WTC11 (cell line): ENCODE measurements at regions not wholly inside any gene's neighbourhood (a gene's known extent, or its start where the extent isn't known, plus 50 kb on each side); places are given as distances from the start of the nearest gene placed in this dataset.

Experiments used
- ATAC-seq: fragments of 200-7000 bp; cut with Tn5 transposase; 2 replicates; pipeline ENCODE4 v1.10.0; 2021; ENCODE audit warnings: mild to moderate bottlenecking, moderate library complexity
- CTCF ChIA-PET: fragments of 300-600 bp; sonication (Branson Sonifier 250); formaldehyde crosslinking; loops from one replicate; lab custom pipeline; 2021; ENCODE audit warnings: antibody characterized with exemption; lab: Charles Lee
- POLR2A ChIA-PET: fragments of 350-600 bp; sonication (Branson Sonifier 250); formaldehyde crosslinking; loops from one replicate; lab custom pipeline; 2021; ENCODE audit warnings: antibody characterized with exemption; lab: Charles Lee
- DNase-seq: peaks from one replicate; pipeline ENCODE4 v3.0.0; 2021; ENCODE audit warnings: low spot score
- H3K27ac Mint-ChIP-seq: 2 replicates; pipeline ENCODE4 v1.8.0; 2021; ENCODE audit warnings: mixed read lengths
- H3K27me3 Mint-ChIP-seq: 2 replicates; pipeline ENCODE4 v1.8.0; 2021; ENCODE audit warnings: low read depth, mild to moderate bottlenecking, moderate library complexity, mixed read lengths
- H3K36me3 Mint-ChIP-seq: 2 replicates; pipeline ENCODE4 v1.8.0; 2021; ENCODE audit warnings: mixed read lengths
- H3K4me1 Mint-ChIP-seq: 2 replicates; pipeline ENCODE4 v1.8.0; 2022; ENCODE audit warnings: mixed read lengths
- H3K4me3 Mint-ChIP-seq: 2 replicates; pipeline ENCODE4 v1.8.0; 2021; ENCODE audit warnings: mild to moderate bottlenecking, moderate library complexity, mixed read lengths
- H3K9me3 Mint-ChIP-seq: 2 replicates; pipeline ENCODE4 v1.8.0; 2021; ENCODE audit warnings: mixed read lengths
- ATF2 ChIP-seq: sonication (generic); formaldehyde crosslinking; IDR thresholded peaks from 2 replicates; pipeline ENCODE4 v1.8.1; 2022; ENCODE audit warnings: low read depth, missing genetic modification reagents, borderline replicate concordance
- ATF3 ChIP-seq: sonication (generic); formaldehyde crosslinking; conservative IDR thresholded peaks from 2 replicates; pipeline ENCODE4 v1.8.1; 2022; ENCODE audit warnings: mild to moderate bottlenecking, missing genetic modification reagents
- CREB1 ChIP-seq: sonication (generic); formaldehyde crosslinking; IDR thresholded peaks from 2 replicates; pipeline ENCODE4 v1.8.0; 2023; ENCODE audit warnings: mild to moderate bottlenecking, missing genetic modification reagents
- CREM ChIP-seq: sonication (generic); formaldehyde crosslinking; IDR thresholded peaks from 2 replicates; pipeline ENCODE4 v1.8.1; 2022; ENCODE audit warnings: mild to moderate bottlenecking, missing genetic modification reagents, moderate library complexity
- IRF2 ChIP-seq: sonication (generic); formaldehyde crosslinking; IDR thresholded peaks from 2 replicates; pipeline ENCODE4 v1.8.0; 2022; ENCODE audit warnings: low read depth, missing genetic modification reagents, borderline replicate concordance
- JAZF1 ChIP-seq: fragments of 250-450 bp; sonication (Bioruptor Pico); IDR thresholded peaks from 2 replicates; pipeline ENCODE4 v1.9.0; 2021; ENCODE audit warnings: moderate library complexity, mild to moderate bottlenecking, inconsistent platforms
- JUN ChIP-seq: sonication (generic); formaldehyde crosslinking; IDR thresholded peaks from 2 replicates; pipeline ENCODE4 v1.8.0; 2023; ENCODE audit warnings: mild to moderate bottlenecking, missing genetic modification reagents
- MXD4 ChIP-seq: fragments of 250-450 bp; sonication (Bioruptor Pico); IDR thresholded peaks from 2 replicates; pipeline ENCODE4 v1.8.0; 2021; ENCODE audit warnings: mild to moderate bottlenecking, moderate library complexity, borderline replicate concordance
- PREB ChIP-seq: sonication (generic); formaldehyde crosslinking; IDR thresholded peaks from 2 replicates; pipeline ENCODE4 v1.8.1; 2022; ENCODE audit warnings: mild to moderate bottlenecking, missing genetic modification reagents, moderate library complexity, borderline replicate concordance
- RORB ChIP-seq: fragments of 250-450 bp; sonication (Bioruptor Pico); IDR thresholded peaks from 2 replicates; pipeline ENCODE4 v1.9.0; 2021; ENCODE audit warnings: mild to moderate bottlenecking
- SMAD4 ChIP-seq: sonication (generic); formaldehyde crosslinking; IDR thresholded peaks from 2 replicates; pipeline ENCODE4 v1.8.0; 2022; ENCODE audit warnings: mild to moderate bottlenecking, missing genetic modification reagents
- TEAD1 ChIP-seq: sonication (generic); formaldehyde crosslinking; IDR thresholded peaks from 2 replicates; pipeline ENCODE4 v1.8.0; 2022; ENCODE audit warnings: mild to moderate bottlenecking, missing genetic modification reagents
- ZNF138 ChIP-seq: sonication (generic); formaldehyde crosslinking; conservative IDR thresholded peaks from 2 replicates; pipeline ENCODE4 v1.8.1; 2022; ENCODE audit warnings: mild to moderate bottlenecking, moderate library complexity, missing genetic modification reagents
- ZNF219 ChIP-seq: sonication (generic); formaldehyde crosslinking; IDR thresholded peaks from 2 replicates; pipeline ENCODE4 v1.8.0; 2023; ENCODE audit warnings: missing genetic modification reagents, mild to moderate bottlenecking, borderline replicate concordance
- ZNF423 ChIP-seq: fragments of 250-450 bp; sonication (Bioruptor Pico); IDR thresholded peaks from 2 replicates; pipeline ENCODE4 v2.1.2; 2022; ENCODE audit warnings: mild to moderate bottlenecking, moderate library complexity
- ZNF532 ChIP-seq: fragments of 250-450 bp; sonication (Bioruptor Pico); IDR thresholded peaks from 2 replicates; pipeline ENCODE4 v1.9.0; 2021; ENCODE audit warnings: mild to moderate bottlenecking, borderline replicate concordance

GRCh38 chr17:21524211-21524591, 148.0 kb downstream of the KCNJ12 start:
- TF ChIP-seq ZNF138 (CRISPR knock-in tag) (no peak), ATF3 (no peak), ATF2 (CRISPR knock-in tag) (no peak), CREM (CRISPR knock-in tag) (no peak), ZNF532 (CRISPR knock-in tag) (no peak), JUN (CRISPR knock-in tag) (no peak), MXD4 (CRISPR knock-in tag) (no peak), IRF2 (CRISPR knock-in tag) (no peak), RORB (CRISPR knock-in tag) (no peak), CREB1 (CRISPR knock-in tag) (no peak), ZNF423 (CRISPR knock-in tag) (no peak), PREB (CRISPR knock-in tag) (no peak), JAZF1 (CRISPR knock-in tag) (no peak), TEAD1 (CRISPR knock-in tag) (no peak)
- TF ChIP-seq, all 79 proteins: peak for 0
- ATAC-seq (no peak), DNase-seq (no peak)
- Mint-ChIP-seq H3K27me3 (no peaks in the 10 kb centered on the region; the same call in 1 of the 2 replicates), H3K9me3 (no peaks in the 10 kb centered on the region), H3K27ac (no peak overlapping the region), H3K4me1 (0 out of 2 replicates have a peak, but pooled peaks cover 3% of the 10 kb centered on the region), H3K4me3 (no peak overlapping the region), H3K36me3 (no peaks in the 10 kb centered on the region)
- ChIA-PET CTCF (interaction anchor here (0.5 kb wide), 1 partner anchor 89 kb away, joined by 3 read pairs; no protein-coding TSS in a partner anchor), POLR2A (no interaction called here)

GRCh38 chr17:21525464-21526130, 149.4 kb downstream of the KCNJ12 start:
- ChIA-PET CTCF (interaction anchor here (1.1 to 1.6 kb wide), 3 partner anchors 10 to 69 kb away, joined by 3 to 7 read pairs (median 6); no protein-coding TSS in a partner anchor), POLR2A (no interaction called here)
- H3K27me3 Mint-ChIP-seq: no peaks in the 10 kb centered on the region; the same call in 1 of the 2 replicates
- no peak overlapping the region for H3K4me3 Mint-ChIP-seq
- no peaks in the 10 kb centered on the region for H3K9me3 Mint-ChIP-seq
- TF ChIP-seq ZNF219 (CRISPR knock-in tag) (no peak), CREM (CRISPR knock-in tag) (no peak), SMAD4 (CRISPR knock-in tag) (no peak)
- DNase-seq (no peak), ATAC-seq (no peak)
- H3K27ac Mint-ChIP-seq: no peak overlapping the region
- H3K4me1 Mint-ChIP-seq: 0 out of 2 replicates have a peak, but pooled peaks cover 3% of the 10 kb centered on the region
- no peaks in the 10 kb centered on the region for H3K36me3 Mint-ChIP-seq
